Liver (tissue), 3 donors: ENCODE measurements at regions not wholly inside any gene's neighbourhood (a gene's known extent, or its start where the extent isn't known, plus 50 kb on each side); places are given as distances from the start of the nearest gene placed in this dataset.

Experiments used
- EGR1 ChIP-seq, 2 donors: IDR thresholded peaks; 2 replicates each; pipeline ENCODE4 v1.6.1; 2016 to 2018; ENCODE audit warnings: antibody characterized with exemption in 2 of 2, low read depth in 2 of 2
- GABPA ChIP-seq, 2 donors: IDR thresholded peaks in 1 of 2; conservative IDR thresholded peaks in 1 of 2; 2 replicates each; pipeline ENCODE4 v1.6.1; 2016; ENCODE audit warnings: antibody characterized with exemption in 2 of 2, mild to moderate bottlenecking in 1 of 2, moderate library complexity in 1 of 2
- NR2F2 ChIP-seq: IDR thresholded peaks from 2 replicates; pipeline ENCODE4 v1.6.1; 2016; ENCODE audit warnings: antibody characterized with exemption
- RAD21 ChIP-seq, 2 donors: IDR thresholded peaks; 2 replicates each; pipeline ENCODE4 v1.6.1; 2016; ENCODE audit warnings: antibody characterized with exemption in 2 of 2, mild to moderate bottlenecking in 2 of 2
- TAF1 ChIP-seq: conservative IDR thresholded peaks from 2 replicates; pipeline ENCODE4 v1.6.1; 2016; ENCODE audit warnings: antibody characterized with exemption, mild to moderate bottlenecking
- YY1 ChIP-seq: IDR thresholded peaks from 2 replicates; pipeline ENCODE4 v1.6.1; 2016; ENCODE audit warnings: antibody characterized with exemption, mild to moderate bottlenecking
- TF ChIP-seq, protein P1 (sequence below): fragments of 150-350 bp; IDR thresholded peaks from 2 replicates; pipeline ENCODE4 v1.5.1; 2017; ENCODE audit warnings: improper control_type of control experiment, low read depth, low read length; ENCODE audit not compliant: missing input control
- TF ChIP-seq, protein P2 (sequence below): IDR thresholded peaks from 2 replicates; pipeline ENCODE4 v1.6.1; 2016; ENCODE audit warnings: antibody characterized with exemption, mild to moderate bottlenecking
- TF ChIP-seq, protein P3 (sequence below): IDR thresholded peaks from 2 replicates; pipeline ENCODE4 v1.6.1; 2016; ENCODE audit warnings: antibody characterized with exemption
- TF ChIP-seq, protein P4 (sequence below): IDR thresholded peaks from 2 replicates; pipeline ENCODE4 v1.6.1; 2016; ENCODE audit warnings: antibody characterized with exemption
- TF ChIP-seq, protein P5 (sequence below): IDR thresholded peaks from 2 replicates; pipeline ENCODE4 v1.6.1; 2016; ENCODE audit warnings: antibody characterized with exemption
- donor health status: healthy.
- donor health status: healthy.

DNA sequence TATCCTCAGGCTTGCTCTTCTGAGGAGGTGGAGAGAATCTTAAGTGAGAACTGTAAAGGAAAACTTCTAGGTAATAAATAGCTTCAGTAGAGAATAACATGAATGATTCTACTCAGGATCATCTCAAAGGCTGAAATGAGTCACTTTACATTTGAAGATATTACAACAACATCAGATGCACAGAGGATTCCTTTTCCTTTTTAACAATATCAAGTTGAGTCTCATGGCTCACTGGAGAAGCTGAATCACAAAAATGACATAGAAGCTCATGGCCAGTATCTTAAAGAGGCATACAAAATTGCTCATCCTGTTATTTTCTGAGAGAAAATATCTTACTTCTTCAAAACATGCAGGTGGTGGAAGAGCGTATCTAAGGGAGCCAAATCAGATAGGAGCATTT is 72.5 kb upstream of the EMCN start:
- TF ChIP-seq, protein P1, sequence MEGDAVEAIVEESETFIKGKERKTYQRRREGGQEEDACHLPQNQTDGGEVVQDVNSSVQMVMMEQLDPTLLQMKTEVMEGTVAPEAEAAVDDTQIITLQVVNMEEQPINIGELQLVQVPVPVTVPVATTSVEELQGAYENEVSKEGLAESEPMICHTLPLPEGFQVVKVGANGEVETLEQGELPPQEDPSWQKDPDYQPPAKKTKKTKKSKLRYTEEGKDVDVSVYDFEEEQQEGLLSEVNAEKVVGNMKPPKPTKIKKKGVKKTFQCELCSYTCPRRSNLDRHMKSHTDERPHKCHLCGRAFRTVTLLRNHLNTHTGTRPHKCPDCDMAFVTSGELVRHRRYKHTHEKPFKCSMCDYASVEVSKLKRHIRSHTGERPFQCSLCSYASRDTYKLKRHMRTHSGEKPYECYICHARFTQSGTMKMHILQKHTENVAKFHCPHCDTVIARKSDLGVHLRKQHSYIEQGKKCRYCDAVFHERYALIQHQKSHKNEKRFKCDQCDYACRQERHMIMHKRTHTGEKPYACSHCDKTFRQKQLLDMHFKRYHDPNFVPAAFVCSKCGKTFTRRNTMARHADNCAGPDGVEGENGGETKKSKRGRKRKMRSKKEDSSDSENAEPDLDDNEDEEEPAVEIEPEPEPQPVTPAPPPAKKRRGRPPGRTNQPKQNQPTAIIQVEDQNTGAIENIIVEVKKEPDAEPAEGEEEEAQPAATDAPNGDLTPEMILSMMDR = no peak
- TF ChIP-seq YY1 = no peak
- TF ChIP-seq GABPA (IDR thresholded peaks at IDR 0.05 in 1 of 2, conservative IDR thresholded peaks at IDR 0.05 in 1 of 2) = no peak
- TF ChIP-seq, protein P2, sequence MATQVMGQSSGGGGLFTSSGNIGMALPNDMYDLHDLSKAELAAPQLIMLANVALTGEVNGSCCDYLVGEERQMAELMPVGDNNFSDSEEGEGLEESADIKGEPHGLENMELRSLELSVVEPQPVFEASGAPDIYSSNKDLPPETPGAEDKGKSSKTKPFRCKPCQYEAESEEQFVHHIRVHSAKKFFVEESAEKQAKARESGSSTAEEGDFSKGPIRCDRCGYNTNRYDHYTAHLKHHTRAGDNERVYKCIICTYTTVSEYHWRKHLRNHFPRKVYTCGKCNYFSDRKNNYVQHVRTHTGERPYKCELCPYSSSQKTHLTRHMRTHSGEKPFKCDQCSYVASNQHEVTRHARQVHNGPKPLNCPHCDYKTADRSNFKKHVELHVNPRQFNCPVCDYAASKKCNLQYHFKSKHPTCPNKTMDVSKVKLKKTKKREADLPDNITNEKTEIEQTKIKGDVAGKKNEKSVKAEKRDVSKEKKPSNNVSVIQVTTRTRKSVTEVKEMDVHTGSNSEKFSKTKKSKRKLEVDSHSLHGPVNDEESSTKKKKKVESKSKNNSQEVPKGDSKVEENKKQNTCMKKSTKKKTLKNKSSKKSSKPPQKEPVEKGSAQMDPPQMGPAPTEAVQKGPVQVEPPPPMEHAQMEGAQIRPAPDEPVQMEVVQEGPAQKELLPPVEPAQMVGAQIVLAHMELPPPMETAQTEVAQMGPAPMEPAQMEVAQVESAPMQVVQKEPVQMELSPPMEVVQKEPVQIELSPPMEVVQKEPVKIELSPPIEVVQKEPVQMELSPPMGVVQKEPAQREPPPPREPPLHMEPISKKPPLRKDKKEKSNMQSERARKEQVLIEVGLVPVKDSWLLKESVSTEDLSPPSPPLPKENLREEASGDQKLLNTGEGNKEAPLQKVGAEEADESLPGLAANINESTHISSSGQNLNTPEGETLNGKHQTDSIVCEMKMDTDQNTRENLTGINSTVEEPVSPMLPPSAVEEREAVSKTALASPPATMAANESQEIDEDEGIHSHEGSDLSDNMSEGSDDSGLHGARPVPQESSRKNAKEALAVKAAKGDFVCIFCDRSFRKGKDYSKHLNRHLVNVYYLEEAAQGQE = no peak
- TF ChIP-seq RAD21 (IDR thresholded peaks at IDR 0.05) = no peak
- TF ChIP-seq, protein P3, sequence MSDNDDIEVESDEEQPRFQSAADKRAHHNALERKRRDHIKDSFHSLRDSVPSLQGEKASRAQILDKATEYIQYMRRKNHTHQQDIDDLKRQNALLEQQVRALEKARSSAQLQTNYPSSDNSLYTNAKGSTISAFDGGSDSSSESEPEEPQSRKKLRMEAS = no peak
- no peak for TF ChIP-seq TAF1
- TF ChIP-seq EGR1 (IDR thresholded peaks at IDR 0.05; ENCODE audit: low read depth in 2 of 2) = no peak
- TF ChIP-seq, protein P4, sequence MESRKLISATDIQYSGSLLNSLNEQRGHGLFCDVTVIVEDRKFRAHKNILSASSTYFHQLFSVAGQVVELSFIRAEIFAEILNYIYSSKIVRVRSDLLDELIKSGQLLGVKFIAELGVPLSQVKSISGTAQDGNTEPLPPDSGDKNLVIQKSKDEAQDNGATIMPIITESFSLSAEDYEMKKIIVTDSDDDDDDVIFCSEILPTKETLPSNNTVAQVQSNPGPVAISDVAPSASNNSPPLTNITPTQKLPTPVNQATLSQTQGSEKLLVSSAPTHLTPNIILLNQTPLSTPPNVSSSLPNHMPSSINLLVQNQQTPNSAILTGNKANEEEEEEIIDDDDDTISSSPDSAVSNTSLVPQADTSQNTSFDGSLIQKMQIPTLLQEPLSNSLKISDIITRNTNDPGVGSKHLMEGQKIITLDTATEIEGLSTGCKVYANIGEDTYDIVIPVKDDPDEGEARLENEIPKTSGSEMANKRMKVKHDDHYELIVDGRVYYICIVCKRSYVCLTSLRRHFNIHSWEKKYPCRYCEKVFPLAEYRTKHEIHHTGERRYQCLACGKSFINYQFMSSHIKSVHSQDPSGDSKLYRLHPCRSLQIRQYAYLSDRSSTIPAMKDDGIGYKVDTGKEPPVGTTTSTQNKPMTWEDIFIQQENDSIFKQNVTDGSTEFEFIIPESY = no peak
- TF ChIP-seq, protein P5, sequence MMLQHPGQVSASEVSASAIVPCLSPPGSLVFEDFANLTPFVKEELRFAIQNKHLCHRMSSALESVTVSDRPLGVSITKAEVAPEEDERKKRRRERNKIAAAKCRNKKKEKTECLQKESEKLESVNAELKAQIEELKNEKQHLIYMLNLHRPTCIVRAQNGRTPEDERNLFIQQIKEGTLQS = no peak
- no peak for TF ChIP-seq NR2F2
